T-helper 1 cell treated with Interleukin-12 subunit alpha and Interleukin-12 subunit beta and Interleukin-4 antibody, amounts not matched to agents 30 ng/mL and 1 ng/mL, for 36 hours (primary cell): ENCODE measurements at regions not wholly inside any gene's neighbourhood (a gene's known extent, or its start where the extent isn't known, plus 50 kb on each side); places are given as distances from the start of the nearest gene placed in this dataset.

Experiments used
- intact Hi-C: fragments of 100-400 bp; cut with micrococcal nuclease; formaldehyde crosslinking; loops from one replicate; pipeline ENCODE4 v1.15.1; 2024

DNA sequence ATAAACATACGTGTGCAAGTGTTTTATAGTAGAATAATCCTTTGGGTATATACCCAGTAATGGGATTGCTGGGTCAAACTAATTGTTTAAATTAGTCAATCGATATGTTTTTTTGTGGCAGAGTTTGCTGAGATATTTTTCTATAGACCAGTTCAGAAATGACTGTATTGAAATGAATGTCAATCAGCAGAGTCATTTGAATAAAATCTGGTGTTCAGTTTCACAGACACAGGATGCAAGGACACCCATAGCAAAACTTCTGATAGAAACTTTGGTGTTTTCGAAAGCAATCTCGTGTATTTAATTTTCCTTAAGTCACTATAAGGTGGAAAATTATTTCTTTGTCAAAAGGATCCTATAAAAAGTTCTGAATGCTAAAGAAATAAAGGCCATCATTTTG lies 434.4 kb downstream of the RAP2B start:
- intact Hi-C loops, result loop anchor here (5.0 kb wide), 1 partner anchor 304 kb away; no protein-coding TSS in a partner anchor

DNA sequence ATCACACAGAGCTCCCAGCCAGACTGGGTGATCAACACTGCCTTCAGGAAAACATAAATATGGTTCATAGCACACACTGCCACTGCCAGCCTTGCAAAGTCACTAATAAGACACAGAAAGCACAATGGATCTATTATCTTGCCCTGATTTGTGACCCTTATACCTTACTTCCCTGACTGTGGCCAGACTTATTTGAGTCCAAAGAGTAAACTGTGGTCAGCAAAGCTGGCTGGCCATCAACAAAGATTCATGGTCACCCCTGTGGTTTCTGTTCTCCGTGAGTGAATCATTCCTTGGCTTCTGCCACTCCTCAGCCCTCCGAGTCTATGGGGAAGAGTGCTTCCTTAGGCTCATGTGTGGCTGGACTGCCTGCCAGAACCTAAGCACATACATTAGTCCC lies 437.7 kb downstream of the RAP2B start:
- intact Hi-C loops, result loop anchor here (5.0 kb wide), 1 partner anchor 307 kb away; no protein-coding TSS in a partner anchor

DNA sequence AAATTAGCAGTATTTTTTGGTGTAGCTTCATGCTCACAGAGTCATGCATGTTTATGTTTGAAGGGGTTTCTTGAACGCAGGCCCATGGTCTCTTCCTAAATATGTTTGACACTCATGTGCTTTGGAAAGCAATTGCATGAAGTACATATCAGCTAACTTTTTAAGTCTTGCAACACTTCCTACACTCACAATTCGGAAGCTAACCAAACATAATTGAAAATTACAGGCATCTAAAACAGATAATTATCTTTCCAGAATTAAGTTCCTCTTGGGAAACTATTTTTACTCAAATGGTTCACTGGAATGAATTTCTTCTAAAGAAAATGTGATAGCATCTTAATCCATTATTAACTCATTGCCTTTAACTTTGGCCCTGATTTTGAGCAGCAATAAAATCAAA lies 438.9 kb downstream of the RAP2B start:
- intact Hi-C loops, result no loop called here

DNA sequence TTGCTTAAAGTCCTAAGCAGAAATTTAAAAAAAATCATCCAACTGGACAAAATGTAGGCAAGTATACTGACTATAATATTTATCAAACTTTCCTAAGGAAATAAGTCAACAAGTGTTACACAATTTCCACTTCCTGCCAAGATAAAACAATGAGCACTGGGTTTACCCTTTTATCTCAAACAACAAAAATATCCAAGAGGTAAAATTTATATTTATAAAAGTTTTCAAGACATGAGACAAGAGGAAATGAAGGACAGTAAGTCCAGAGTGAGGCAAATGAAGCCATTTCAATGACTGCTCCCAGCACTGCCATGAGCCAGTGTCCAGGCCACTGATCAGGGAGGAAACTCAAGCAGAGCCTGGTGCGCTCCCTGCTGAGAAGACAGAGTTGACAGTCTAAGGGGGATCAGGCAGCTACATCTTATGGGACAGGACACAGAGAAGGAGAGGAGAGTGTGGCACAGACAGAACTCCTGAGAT lies 439.4 kb downstream of the RAP2B start:
- intact Hi-C loops, result no loop called here

DNA sequence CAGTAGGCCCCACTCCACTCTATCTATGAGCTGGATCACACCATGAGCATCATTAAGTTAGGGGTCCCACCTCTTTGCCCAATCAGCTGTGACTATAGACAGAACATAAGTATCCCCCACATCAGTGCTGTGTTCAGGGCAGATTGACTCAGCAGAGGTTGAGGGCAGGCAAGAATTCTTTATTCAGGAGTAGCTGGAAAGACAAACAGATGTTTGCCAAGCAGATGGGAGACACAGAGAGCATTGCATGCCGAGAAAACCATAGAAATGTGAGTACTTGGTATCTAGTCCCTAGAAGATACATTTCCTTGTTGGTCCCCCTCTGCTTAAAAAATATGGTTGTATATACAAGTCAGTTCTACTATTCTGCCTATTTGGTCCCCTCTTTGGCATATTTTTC lies 440.8 kb downstream of the RAP2B start:
- intact Hi-C loops, result no loop called here

DNA sequence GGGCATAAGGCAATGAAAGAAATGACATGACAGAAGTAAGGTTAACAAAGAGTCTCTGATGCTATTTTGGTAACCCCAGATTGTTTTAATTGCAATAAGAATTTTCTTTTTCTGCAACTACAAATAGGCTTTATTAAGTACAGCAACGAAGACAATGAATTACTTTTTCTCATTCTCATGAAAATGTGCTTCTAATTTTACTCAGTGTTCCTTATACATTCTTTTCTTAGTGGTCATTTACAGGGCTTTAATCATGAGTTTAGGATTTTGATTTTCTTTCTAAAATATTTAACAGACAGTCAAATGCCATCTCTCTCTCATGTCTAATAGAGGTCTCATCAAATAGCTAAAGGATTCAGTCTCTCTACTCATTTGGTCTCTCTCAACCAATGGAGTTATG lies 452.1 kb downstream of the RAP2B start:
- intact Hi-C loops, result no loop called here

DNA sequence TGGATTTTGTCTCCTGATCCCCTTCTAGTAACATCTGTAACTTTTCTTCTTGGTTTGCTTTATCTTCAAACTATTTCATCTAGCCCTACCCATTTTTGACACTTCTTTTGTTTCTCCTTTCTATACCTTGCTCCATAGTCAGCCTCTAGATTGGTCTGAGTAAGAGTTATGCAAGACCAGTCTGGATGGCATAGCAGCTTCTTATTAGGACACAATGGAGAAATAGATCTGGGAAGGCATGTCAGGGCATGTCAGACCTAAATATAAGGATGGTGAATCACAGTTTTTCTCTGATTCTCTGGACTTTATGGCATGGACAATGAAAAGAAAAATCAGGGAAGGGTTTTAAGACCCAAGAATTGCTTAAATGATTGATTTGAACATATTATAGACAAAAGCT lies 452.5 kb downstream of the RAP2B start:
- intact Hi-C loops, result no loop called here

DNA sequence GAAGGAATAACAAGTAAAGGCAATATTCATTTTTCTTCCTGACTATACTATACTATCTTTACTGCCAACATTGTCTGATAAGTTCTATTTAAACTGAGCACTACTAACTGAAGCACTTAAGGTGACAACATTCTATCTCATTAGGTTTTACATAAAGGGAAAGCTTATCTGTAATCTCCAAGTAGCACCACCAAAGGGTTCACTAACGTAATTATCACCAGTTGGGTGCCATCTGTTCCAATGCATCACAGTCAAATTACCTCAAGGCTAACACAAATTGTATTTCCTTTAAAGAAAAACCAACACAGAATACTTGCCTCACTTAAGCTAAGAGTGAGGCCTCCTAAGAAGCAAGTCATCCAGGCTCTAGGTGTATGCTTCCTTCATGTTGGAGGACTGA lies 453.8 kb downstream of the RAP2B start:
- intact Hi-C loops, result no loop called here

DNA sequence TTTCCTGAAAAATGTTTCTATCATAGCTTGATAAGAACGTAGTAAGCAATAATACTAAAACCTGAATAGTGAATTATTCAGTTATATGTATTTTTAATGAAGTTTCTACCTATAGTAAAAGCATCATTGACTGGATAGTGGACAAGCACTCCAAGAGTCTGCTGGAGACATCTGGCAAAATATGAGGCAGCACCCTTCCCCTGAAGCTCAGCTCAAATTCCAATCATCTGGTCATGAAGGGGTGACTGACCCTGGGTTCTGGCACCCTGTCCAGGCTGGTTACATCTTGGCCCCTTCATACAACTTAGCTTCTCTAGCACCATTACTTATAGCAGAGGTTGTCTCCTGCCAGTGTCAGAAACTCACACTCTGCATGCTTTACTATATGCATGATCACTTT lies 455.4 kb downstream of the RAP2B start:
- intact Hi-C loops, result no loop called here

DNA sequence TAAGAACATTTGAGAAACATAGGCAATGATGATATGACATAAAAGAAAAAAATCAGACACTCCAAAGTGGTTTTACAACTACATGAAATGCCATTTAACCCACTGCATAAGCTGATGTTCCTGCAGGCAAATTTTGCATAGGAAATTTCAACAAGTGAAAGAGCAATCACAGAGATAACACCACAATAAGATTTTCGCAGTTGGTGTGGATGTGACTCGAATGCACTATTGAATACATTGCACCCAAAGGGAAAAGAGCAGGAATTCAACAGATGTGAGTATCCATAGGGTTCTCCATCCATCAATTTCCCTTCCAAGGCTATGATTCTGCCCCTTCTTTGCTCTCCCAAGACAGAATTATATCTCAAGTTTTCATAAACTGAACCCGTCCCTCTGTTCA lies 456.1 kb downstream of the RAP2B start:
- intact Hi-C loops, result no loop called here

DNA sequence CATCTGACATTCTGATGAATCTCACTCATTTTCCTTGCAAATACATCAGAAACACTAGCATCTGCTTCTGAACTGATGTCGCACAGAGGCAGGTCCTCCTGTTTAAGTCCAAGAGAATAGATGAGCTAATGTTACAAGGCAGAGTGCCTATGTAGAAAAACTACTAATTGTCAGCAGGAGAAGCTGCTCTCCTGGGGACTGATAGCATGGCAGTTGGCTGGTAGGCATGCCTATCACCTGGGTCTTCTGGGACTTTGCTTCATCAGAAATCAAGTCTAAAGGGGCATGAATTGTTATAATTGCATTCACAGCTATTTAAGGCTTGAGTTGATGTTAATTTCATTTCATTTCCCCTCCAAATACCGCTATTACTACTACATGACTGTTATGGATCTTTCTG lies 457.2 kb downstream of the RAP2B start:
- intact Hi-C loops, result no loop called here

DNA sequence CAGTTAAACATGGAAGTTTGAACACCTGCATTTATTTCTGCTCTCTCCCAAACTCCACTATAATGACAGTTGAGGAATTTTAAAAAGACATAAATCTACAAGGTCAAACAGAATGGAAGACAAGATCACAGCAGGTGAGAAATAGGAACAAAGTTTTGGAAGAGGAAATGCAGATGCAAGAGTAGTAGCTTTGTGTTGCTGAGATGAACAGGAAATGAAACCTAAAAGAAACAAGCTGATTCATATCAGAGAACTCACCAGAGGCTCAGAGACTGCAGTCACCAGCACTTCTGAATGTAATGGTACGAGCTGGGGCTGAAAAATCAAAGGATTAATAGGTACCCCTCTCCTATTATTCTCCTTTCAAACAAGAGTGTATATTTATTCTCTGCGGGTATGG lies 459.9 kb downstream of the RAP2B start:
- intact Hi-C loops, result loop anchor here (1.0 to 10.0 kb wide), 7 partner anchors 9 to 1427 kb away; partner anchors contain the start of genes ARHGEF26 and DHX36

DNA sequence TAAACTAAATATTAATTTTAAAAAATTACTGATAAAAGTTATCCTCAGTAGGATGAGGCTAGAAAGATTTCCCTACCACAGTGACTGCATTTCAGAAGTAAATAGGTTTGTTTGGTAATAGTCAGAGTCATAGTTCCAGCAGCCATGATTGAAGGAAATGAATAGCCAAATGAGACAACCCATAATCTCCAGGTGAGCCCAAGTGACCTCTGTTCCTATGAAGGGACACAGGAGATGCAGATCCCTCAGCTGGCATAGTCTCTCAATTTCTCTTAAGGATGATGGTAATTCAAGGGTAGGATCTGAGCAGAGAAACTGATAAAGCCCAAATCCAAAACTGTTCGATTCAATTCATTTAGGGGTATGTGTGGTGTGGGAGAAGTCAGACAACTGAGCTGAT lies 461.8 kb downstream of the RAP2B start:
- intact Hi-C loops, result loop anchor here (1.0 to 10.0 kb wide), 6 partner anchors 19 to 1429 kb away; partner anchors contain the start of genes ARHGEF26 and DHX36

DNA sequence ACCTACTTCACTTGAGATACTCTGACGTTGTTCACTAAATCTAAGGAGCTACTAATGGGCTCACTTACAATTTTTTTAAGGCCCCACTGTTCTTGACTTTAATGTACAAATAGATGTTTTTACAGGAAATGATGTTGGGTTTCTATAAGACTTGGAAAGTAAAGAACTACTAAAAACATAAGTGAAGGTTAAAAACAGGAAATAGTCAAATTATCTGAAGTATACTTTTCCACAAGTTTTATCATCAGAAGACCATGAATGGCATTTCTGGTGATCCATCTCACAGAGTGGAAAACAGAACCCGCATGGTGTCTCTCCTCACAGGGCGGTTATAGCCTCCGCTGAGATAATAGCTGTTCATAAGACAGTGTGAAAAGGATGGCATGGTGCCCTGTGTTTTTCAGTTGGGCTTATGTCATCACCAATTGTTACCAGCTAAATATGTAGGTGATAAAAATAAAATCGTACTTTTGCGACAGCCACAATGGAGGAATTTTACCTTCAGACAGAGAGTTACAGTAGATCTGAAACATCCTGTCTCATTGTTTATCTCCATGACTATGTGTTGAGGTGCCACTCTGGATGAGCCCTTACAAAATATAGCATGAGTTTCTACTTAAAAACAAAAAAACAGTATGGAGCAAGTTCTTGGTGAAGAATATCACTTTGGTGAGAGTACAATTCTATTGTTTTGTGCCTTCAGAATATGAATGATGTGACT lies 462.4 kb downstream of the RAP2B start:
- intact Hi-C loops, result loop anchor here (1.0 to 10.0 kb wide), 6 partner anchors 19 to 1430 kb away; partner anchors contain the start of genes ARHGEF26 and DHX36

DNA sequence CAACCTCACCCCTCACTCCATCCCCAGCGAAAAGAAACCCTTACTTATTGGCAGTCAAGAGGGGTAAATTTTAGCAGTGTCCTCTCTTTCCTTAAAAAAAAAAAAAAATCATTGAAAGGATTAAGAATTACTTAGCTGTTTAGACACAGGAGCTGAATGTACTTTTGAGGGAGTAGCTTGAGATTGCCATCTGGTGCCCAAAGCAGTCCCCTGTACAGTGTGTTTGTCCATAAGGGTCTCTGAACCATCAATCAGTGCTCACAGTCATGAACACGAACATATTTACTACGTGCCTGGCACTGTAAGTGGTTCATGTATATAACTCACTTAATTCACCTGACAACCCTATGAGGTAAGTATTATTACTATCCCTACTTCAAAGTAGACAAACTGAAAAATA lies 463.5 kb downstream of the RAP2B start:
- intact Hi-C loops, result loop anchor here (10.0 kb wide), 2 partner anchors 499 to 1431 kb away; partner anchors contain the start of gene ARHGEF26

DNA sequence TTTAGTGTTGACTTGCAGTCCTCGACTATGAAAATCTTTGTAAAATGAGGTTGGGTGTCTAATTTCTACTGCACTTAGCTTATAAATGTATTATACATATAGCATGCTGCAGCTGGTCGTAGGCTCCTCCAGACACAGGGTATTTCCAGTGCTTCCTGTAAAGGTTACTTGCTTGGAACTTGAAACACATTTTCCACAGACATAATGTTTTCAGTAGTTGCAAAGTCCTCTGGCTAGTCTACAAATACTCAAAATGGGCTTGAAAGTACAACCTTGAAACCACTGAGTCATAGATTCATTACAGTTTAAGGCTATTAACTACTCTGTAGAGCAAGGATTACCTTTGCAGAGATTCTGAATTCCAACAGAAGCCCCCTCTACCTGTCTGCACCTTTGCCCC lies 464.1 kb downstream of the RAP2B start:
- intact Hi-C loops, result loop anchor here (10.0 kb wide), 2 partner anchors 499 to 1431 kb away; partner anchors contain the start of gene ARHGEF26

DNA sequence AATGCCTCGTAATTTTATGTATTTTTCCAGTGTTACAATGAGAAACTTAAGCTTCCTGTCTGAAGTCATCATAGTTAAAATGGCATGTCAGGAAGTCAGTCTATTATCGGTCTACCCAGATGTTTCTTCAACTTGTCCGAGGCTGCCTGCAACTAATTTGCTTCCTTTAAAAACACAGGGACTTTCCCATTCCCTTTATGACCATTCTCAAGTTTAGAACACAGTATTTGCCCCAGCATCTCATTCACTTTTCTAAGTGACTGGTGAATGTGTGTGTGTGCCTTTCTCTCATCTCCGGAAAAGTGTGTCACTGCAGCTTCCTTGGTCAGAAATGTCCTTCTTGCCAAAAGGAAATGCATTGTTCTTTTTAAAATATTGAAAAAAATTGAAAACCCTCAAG lies 466.6 kb downstream of the RAP2B start:
- intact Hi-C loops, result loop anchor here (10.0 kb wide), 2 partner anchors 496 to 1434 kb away; partner anchors contain the start of gene ARHGEF26

DNA sequence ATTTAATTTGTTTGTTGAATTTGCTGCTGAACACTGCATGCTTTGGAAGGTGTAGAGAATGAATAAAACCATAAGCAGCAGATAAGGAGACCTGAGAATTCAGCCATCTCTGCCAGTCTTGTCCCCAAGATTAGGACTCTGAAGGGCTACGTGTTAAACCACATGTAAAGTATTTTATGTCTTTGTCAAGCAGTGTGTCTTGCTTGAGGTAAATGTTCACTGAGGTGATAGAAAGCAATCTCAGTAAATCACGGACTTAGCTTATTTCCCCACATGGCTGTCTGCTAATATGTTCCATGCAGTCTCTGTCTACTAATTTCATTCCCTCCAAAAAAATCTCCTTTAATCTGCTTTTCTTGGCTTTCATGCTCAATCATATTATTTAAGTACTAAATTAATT lies 467.1 kb downstream of the RAP2B start:
- intact Hi-C loops, result loop anchor here (10.0 kb wide), 2 partner anchors 496 to 1434 kb away; partner anchors contain the start of gene ARHGEF26

DNA sequence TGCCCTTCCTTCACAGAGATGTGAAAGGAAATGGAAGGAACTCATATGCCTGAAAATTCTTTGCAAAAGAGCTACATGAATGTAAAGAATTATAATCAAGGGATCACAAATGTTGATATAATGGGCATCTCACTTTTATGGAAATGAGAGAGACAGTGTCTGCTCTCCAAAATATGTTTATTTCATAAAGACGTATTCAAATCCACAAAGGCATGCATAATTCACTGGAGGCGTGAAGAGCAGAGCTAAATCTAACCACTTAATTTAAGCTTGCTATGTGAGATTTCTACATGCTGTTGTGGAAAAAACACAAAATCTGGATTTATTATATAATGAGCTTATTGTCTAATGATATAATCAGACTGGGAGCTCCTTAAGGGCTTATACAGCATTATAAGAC lies 469.1 kb downstream of the RAP2B start:
- intact Hi-C loops, result loop anchor here (1.0 kb wide), 1 partner anchor 9 kb away; no protein-coding TSS in a partner anchor

DNA sequence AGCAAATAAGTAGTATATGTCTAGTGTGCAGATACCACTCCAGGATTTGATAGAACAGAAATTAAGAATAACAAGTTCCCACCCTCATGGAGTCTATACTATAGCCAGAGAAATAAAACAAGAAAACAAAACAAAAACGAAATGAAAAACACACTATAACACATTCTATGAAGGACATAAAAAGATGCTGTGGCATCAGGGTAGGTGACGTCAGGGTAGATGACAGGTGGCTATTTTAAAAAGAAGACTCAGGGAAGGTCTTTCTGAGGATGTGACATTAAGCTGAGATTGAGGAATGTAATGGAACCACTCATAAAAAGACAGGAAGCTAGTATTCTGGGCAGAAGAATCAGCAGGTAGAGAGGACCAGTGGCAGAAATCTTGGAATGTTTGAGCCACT lies 469.6 kb downstream of the RAP2B start:
- intact Hi-C loops, result loop anchor here (1.0 kb wide), 1 partner anchor 9 kb away; no protein-coding TSS in a partner anchor

DNA sequence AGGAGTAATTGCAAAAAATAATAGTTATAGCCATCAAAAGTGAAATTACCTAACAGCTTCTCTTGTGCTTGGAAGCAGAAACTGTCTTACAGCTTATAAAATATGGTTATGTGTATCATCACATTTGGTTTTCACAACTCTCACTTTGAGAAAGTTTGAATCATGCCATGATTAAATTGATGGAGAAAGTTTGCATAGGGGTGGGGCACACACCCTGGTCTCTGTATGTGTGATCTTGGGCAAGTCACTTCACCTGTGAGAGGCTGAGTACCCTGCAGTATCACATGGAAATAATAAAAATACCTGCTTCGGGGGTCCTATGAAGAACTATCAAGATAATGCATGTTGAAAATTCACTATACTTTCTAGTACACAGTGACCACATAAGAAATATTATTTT lies 471.4 kb downstream of the RAP2B start:
- intact Hi-C loops, result no loop called here

DNA sequence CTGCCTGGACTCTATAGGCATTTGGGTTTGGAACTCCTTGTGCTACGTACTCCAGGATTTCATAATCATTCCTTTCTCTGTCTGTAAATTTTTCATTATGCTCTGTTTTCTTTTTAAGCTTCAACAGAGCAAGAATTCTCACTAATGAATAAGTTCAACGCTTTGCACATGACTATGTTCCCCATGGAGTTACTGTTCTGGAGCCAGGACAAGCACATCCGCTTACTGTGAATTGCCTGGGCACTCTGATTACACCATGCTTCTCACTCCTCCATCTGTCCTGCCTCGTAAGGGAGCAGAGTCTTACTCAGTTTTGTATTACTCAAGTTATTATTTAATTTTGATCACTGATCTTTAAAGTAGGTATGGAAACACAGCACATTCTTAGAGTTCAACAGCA lies 472.7 kb downstream of the RAP2B start:
- intact Hi-C loops, result no loop called here

DNA sequence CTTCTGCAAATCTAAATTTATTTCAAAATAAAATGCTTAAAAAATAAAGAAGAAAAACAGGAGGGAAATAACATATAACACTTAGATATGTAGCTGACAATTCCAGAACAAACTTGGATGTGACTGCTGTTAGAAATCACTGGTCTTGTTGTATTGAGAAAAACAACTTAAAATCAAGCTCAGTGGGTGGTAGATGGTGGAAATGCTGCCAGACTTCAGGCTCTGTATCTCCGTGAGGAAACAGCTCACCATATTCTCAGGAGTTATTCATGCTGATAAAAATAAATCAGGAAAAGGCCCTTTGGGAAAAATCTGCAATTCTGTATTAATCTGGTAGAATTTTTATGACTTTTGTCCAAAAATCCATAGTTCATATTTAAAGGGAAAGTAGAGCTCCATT lies 477.6 kb downstream of the RAP2B start:
- intact Hi-C loops, result loop anchor here (5.0 kb wide), 2 partner anchors 417 to 683 kb away; partner anchors contain the start of gene DHX36
